ENCODE measurements at regions not wholly inside any gene's neighbourhood (a gene's known extent, or its start where the extent isn't known, plus 50 kb on each side); places are given as distances from the start of the nearest gene placed in this dataset.

- TF ChIP-seq ATF2 (IDR thresholded peaks at IDR 0.05; ENCODE audit: low read length) (no peak), ZBED1 (IDR thresholded peaks at IDR 0.05; ENCODE audit: borderline replicate concordance) (no peak), NFIC (IDR thresholded peaks at IDR 0.05; ENCODE audit: low read depth, low read length) (no peak), CHD2 (IDR thresholded peaks at IDR 0.05; ENCODE audit: borderline replicate concordance, low read depth, low read length) (no peak), POLR2A (IDR thresholded peaks at IDR 0.05; ENCODE audit: low read depth, low read length) (no peak), ZBTB33 (IDR thresholded peaks at IDR 0.05) (no peak), DPF2 (IDR thresholded peaks at IDR 0.05) (no peak)
Observed at GRCh38 chr3:24886501-24886900, 391.9 kb upstream of the THRB start.

All from GM12878 (cell line).